Activated naive CD4-positive, alpha-beta T cell treated with anti-CD3 and anti-CD28 coated beads, Interleukin-2, amount 10 ng/mL, durations not matched to agents 7 days and 5 days (primary cell): ENCODE measurements at regions not wholly inside any gene's neighbourhood (a gene's known extent, or its start where the extent isn't known, plus 50 kb on each side); places are given as distances from the start of the nearest gene placed in this dataset.

Experiments
- CTCF ChIA-PET: fragments of 350-600 bp; sonication (Branson Sonifier 250); formaldehyde crosslinking; loops from one replicate; lab custom pipeline; 2021; ENCODE audit warnings: antibody characterized with exemption; lab: Charles Lee
- DNase-seq: peaks from one replicate; pipeline ENCODE4 v3.0.0-alpha.2; 2020
- H3K27ac Mint-ChIP-seq: one replicate; pipeline ENCODE4 v1.8.0; 2021; ENCODE audit warnings: mild to moderate bottlenecking, moderate library complexity, mixed read lengths
- H3K27me3 Mint-ChIP-seq: one replicate; pipeline ENCODE4 v1.8.0; 2021; ENCODE audit warnings: mild to moderate bottlenecking, mixed read lengths
- H3K36me3 Mint-ChIP-seq: one replicate; pipeline ENCODE4 v1.8.0; 2021; ENCODE audit warnings: mixed read lengths
- H3K4me1 Mint-ChIP-seq: one replicate; pipeline ENCODE4 v1.8.0; 2021; ENCODE audit warnings: mixed read lengths
- H3K4me3 Mint-ChIP-seq: one replicate; pipeline ENCODE4 v1.8.0; 2021; ENCODE audit warnings: mild to moderate bottlenecking, moderate library complexity, mixed read lengths
- H3K9me3 Mint-ChIP-seq: one replicate; pipeline ENCODE4 v1.8.0; 2021; ENCODE audit warnings: mixed read lengths

DNA sequence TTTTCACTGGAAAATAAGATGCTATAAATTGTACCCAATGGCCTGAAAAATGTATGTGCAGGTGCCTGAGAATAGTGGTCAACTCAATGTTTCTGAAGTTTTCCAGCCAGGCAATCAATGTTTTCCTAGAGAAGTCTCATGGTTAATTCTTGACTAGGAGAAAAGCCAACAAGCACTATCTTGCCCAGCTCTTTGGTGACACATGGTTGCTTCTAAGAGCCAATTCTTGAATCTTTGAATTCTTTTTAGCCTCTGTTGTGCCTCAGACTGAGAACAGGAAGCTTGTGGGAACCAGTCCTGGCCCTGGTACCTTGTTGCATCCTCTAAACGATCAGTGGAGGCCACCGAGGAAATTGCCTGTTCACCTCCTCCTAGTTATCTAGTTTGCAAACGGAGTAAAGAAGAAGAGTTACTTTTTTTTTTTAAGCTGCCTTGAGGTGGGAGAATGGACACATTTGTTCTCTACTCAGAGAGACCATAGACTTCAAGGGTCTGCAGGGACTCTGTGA, 144.0 kb upstream of the MKLN1 start:
- H3K36me3 Mint-ChIP-seq: no peaks in the 10 kb centered on the region
- no peaks in the 10 kb centered on the region for H3K27me3 Mint-ChIP-seq
- H3K4me3 Mint-ChIP-seq: no peak overlapping the region
- H3K4me1 Mint-ChIP-seq: peaks cover 33% of the 10 kb centered on the region
- peaks cover 3% of the 10 kb centered on the region for H3K9me3 Mint-ChIP-seq
- H3K27ac Mint-ChIP-seq: peak overlapping the region; percentile 10
- peak; percentile 59 for DNase-seq
- CTCF ChIA-PET: interaction anchor here (1.0 kb wide), 1 partner anchor 11 kb away, joined by 3 read pairs; no protein-coding TSS in a partner anchor

DNA sequence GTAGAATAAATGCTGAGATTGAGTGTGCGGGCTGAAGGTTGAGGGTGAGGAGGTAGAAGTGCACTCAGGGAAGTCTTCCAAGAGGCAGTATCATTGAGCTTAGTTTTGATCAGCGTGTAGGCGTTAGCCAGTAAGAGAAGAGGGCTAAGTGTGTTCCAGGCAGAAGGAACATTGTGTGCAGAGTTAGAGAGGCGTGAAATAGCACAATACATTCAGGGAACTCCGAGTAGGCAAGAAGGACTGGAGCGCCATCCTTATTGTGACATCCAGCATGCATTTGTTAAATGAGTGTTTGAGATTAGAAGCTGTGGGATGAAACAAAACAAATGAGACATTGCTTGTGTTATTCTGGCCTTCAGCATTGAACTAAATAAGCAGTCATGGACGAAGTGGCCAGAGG, 140.9 kb upstream of the MKLN1 start:
- DNase-seq: no peak
- peaks cover 48% of the 10 kb centered on the region for H3K4me1 Mint-ChIP-seq
- CTCF ChIA-PET: interaction anchor here (0.6 kb wide), 1 partner anchor 470 kb away, joined by 3 read pairs; no protein-coding TSS in a partner anchor
- no peaks in the 10 kb centered on the region for H3K36me3 Mint-ChIP-seq
- peaks cover 3% of the 10 kb centered on the region for H3K9me3 Mint-ChIP-seq
- H3K27ac Mint-ChIP-seq: no peak overlapping the region
- no peaks in the 10 kb centered on the region for H3K27me3 Mint-ChIP-seq
- H3K4me3 Mint-ChIP-seq: no peak overlapping the region

DNA sequence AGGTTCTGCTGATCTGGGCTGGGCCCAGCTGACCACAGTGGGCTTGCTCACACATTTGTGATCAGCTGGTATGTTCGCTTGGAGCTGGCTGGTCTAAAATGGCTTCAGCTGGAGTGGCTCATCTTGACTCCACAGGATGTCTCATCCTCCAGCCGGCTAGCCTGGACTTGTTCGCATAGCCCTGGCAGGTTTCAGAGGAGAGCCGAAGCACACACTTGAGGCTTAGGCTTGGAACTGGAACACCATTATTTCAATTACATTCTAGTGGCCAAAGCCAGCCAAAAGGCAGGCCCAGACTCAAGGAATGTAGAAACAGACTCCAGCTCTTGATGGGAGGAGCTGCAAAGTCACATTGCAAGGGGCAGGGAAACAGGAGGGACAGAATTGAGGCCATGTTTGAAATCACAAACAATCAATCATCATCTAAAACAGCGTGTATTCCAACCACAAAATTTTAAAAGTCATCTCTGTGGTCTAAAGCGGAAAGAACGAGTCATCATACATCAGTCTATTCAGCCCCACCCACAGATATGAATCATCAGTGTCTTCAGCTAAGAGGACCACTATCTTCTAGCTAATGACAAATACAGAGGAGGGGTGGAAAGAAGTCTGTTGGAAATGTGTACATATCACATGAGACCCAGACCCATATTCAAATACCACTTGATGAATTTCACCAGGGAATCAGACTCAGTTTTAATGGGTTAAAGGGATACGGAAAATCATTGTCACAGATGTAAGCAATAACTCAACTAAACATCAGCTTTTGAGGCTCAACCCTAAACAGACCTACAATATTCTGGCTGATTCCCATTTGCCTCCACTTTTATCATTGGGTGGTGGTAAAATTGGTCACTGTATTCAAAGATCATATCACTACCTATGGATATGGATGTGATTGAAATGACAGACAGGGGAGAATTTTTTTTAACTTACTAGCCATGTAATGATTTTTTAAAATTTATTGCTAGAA, 139.0 kb upstream of the MKLN1 start:
- Mint-ChIP-seq H3K4me1 (peaks cover 38% of the 10 kb centered on the region), H3K36me3 (no peaks in the 10 kb centered on the region), H3K4me3 (no peak overlapping the region), H3K27ac (peak overlapping the region; percentile 77), H3K9me3 (no peaks in the 10 kb centered on the region), H3K27me3 (no peaks in the 10 kb centered on the region)
- DNase-seq: peak; percentile 55
- CTCF ChIA-PET: interaction anchor here (1.0 kb wide), 2 partner anchors 48 to 114 kb away, joined by 3 read pairs; no protein-coding TSS in a partner anchor

DNA sequence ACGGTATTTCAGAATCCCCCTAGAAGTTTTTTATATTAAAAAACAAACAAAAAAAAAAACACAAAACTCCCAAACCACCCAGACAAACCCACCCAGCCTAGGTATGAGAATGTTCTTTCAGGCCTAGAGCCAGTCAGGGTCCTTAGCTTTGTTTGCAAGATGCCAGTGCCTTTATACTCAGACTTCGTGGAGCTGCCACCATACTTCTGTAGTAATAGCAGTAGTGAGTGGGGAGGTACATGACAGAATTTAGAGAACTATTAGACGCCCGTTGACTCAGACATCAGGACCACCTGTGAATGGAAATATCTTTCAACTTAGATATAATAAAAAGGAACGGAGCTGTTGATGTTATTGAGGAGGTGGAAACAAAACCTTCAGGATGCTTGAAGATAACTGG, 138.2 kb upstream of the MKLN1 start:
- Mint-ChIP-seq H3K36me3 (no peaks in the 10 kb centered on the region), H3K27ac (no peak overlapping the region), H3K27me3 (peaks cover 3% of the 10 kb centered on the region), H3K4me3 (no peak overlapping the region), H3K4me1 (peaks cover 30% of the 10 kb centered on the region), H3K9me3 (no peaks in the 10 kb centered on the region)
- DNase-seq: no peak
- CTCF ChIA-PET: interaction anchor here (0.9 to 1.0 kb wide), 2 partner anchors 47 to 105 kb away, joined by 3 read pairs; no protein-coding TSS in a partner anchor

DNA sequence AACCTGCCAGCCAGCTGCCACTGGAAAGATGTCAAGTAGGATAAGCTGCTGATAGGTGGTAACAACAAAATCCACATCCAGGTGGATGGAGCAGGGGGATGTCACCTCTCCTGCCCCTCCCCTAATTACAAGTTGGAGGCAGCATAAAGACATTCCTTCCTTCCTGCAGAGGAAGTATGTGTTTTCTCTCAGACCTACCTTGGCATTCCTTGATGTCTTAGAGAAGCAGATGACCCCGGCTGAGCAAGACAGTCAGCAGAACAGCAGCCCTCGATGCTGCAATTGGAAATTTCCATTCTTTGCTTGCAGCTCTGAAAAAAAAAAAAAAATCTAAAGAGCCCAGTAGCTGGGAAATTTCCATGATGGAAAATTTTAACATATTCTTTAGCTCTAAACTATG, 137.5 kb upstream of the MKLN1 start:
- Mint-ChIP-seq H3K27ac (no peak overlapping the region), H3K9me3 (no peaks in the 10 kb centered on the region), H3K4me1 (peaks cover 27% of the 10 kb centered on the region), H3K4me3 (no peak overlapping the region), H3K36me3 (no peaks in the 10 kb centered on the region), H3K27me3 (peaks cover 3% of the 10 kb centered on the region)
- no peak for DNase-seq
- CTCF ChIA-PET: interaction anchor here (0.9 kb wide), 1 partner anchor 105 kb away, joined by 3 read pairs; no protein-coding TSS in a partner anchor

DNA sequence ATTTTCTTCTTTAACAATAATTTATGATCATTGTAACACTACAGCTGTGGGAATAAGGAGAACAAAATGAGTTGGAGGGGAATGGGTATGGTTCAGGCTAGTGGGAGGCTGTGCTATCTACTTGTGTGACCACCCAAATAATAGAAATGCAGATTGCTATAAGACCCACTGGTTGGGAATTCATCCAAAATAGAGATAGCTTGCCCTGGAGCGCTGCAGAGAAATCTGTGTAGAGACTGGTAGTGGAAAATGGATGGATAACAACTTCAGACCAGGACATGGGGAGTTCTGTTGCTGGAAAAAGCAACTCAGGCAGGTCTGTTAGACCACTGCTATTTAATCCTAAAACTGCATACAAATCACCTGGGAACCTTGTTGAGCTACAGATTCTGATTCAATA, 137.1 kb upstream of the MKLN1 start:
- no peak for DNase-seq
- peaks cover 27% of the 10 kb centered on the region for H3K4me1 Mint-ChIP-seq
- H3K27me3 Mint-ChIP-seq: peaks cover 3% of the 10 kb centered on the region
- no peaks in the 10 kb centered on the region for H3K36me3 Mint-ChIP-seq
- no peak overlapping the region for H3K27ac Mint-ChIP-seq
- H3K4me3 Mint-ChIP-seq: no peak overlapping the region
- CTCF ChIA-PET: interaction anchor here (0.9 kb wide), 1 partner anchor 104 kb away, joined by 3 read pairs; no protein-coding TSS in a partner anchor
- H3K9me3 Mint-ChIP-seq: no peaks in the 10 kb centered on the region

DNA sequence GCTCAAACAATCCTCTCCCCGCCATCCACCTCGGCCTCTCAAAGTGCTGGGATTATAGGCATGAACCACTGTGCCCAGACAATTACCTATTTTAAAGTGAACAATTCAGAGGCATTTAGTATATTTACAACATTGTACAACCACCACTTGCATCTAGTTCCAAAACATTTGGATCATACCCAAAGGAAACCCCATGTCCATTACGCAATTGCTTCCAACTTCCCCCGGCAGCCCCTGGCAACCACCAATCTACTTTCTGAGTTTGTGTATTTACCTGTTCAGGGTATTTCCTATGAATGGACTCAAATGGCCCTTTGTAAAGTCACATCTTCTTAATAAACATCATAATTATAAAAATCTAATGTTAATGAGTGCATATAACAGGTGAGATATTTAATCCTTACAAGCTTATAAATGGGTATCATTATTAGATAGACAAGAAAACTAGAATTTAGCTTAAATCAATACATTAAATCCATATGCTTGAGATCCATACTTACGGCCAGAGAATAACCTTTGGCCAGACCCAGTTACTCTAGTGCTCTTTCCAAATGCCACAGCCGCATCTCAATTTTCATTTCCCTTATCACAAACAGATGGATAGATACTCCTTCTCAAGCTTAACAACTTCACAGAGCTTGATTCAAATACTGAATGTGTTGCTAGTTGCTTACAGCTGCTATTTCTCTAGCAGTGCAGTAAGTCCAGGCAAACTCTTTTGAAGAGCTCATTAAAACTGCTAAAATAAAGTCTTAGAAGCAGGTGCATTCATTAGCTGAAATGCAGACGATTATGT, 133.4 kb upstream of the MKLN1 start:
- Mint-ChIP-seq H3K9me3 (no peaks in the 10 kb centered on the region), H3K27ac (no peak overlapping the region), H3K27me3 (peaks cover 3% of the 10 kb centered on the region), H3K4me3 (no peak overlapping the region), H3K4me1 (peaks cover 9% of the 10 kb centered on the region), H3K36me3 (no peaks in the 10 kb centered on the region)
- DNase-seq: no peak
- CTCF ChIA-PET: interaction anchor here (0.9 kb wide), 1 partner anchor 10 kb away, joined by 3 read pairs; no protein-coding TSS in a partner anchor

DNA sequence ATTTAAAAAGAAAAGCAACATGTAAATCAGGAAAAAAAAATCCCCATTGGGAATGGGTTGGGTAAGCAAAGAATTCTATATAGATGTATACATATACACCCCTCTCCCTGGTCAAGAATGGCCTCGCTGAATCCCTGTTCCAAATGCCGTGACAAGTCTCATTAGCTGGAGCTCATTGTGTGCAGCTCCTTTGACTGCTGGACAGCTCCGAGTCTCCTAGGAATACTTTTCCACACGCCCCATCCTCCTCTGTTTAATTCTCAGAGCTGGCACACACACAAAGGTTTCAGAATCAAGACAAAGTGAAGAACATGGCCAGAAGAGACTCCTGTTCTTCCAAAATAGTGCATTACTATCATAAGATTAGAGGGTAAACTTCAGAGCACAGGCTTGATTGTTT, 130.9 kb upstream of the MKLN1 start:
- no peaks in the 10 kb centered on the region for H3K36me3 Mint-ChIP-seq
- no peaks in the 10 kb centered on the region for H3K4me1 Mint-ChIP-seq
- H3K27ac Mint-ChIP-seq: no peak overlapping the region
- no peaks in the 10 kb centered on the region for H3K9me3 Mint-ChIP-seq
- H3K4me3 Mint-ChIP-seq: no peak overlapping the region
- peaks cover 3% of the 10 kb centered on the region for H3K27me3 Mint-ChIP-seq
- no peak for DNase-seq
- CTCF ChIA-PET: interaction anchor here (1.1 kb wide), 1 partner anchor 106 kb away, joined by 3 read pairs; no protein-coding TSS in a partner anchor

DNA sequence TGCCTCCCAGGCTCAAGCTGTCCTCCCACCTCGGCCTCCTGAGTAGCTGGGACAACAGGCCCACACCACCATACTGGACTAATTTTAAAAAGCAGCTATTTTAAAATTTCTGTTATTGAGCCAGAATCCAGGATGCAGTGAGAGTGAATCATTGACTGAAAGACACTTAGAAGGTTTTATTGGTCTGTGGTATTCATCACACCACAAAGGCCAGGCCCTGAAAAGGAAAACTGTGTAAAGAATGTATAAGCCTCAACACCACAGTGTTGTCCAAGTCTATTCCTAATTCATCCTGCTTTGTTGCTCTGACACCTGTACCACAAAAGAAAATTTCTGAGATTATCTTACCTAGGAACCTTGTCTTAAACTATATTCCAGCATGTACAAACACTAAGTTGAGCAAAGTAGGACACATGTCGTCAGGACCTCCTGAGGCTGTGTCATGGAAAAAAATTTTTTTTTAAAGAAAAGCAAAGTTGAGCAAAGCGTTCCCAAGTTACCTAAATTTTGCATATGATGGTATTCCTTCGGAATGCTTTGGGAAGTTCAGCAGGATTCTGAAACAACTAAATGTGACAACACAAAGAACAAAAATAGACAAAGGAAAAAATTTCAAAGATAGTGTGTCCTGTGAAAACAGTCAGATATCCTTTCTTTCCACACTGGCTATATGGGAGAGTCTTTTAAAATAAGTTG, 129.6 kb upstream of the MKLN1 start:
- H3K36me3 Mint-ChIP-seq: no peaks in the 10 kb centered on the region

DNA sequence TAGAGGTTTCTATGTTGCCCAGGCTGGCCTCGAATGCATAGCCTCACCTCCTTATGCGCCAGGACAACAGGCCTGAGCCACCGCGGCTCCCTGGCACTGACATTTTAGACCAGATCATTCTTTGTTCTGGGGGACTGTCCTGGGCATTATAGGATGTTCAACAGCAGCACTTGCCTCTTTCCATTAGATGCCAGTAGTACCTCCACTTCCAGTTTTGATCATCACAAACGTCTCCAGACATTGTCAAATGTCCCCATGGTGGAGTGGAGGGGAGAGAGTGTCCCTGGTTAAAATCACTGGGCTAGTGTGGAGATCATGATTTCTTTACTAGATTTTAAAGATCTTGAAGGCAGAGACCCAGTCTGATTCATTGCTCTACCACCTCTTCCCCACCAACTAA, 125.2 kb upstream of the MKLN1 start:
- no peaks in the 10 kb centered on the region for H3K36me3 Mint-ChIP-seq
- H3K27ac Mint-ChIP-seq: no peak overlapping the region
- no peak overlapping the region for H3K4me3 Mint-ChIP-seq
- H3K4me1 Mint-ChIP-seq: no peaks in the 10 kb centered on the region
- H3K27me3 Mint-ChIP-seq: no peaks in the 10 kb centered on the region
- no peaks in the 10 kb centered on the region for H3K9me3 Mint-ChIP-seq
- DNase-seq: no peak
- CTCF ChIA-PET: no interaction called here

More for the DNA sequence above, 129.6 kb upstream of the MKLN1 start:
- DNase-seq: no peak
- Mint-ChIP-seq H3K4me1 (no peaks in the 10 kb centered on the region), H3K4me3 (no peak overlapping the region), H3K9me3 (no peaks in the 10 kb centered on the region), H3K27ac (peak overlapping the region; percentile 24), H3K27me3 (peaks cover 3% of the 10 kb centered on the region)
- CTCF ChIA-PET: no interaction called here

DNA sequence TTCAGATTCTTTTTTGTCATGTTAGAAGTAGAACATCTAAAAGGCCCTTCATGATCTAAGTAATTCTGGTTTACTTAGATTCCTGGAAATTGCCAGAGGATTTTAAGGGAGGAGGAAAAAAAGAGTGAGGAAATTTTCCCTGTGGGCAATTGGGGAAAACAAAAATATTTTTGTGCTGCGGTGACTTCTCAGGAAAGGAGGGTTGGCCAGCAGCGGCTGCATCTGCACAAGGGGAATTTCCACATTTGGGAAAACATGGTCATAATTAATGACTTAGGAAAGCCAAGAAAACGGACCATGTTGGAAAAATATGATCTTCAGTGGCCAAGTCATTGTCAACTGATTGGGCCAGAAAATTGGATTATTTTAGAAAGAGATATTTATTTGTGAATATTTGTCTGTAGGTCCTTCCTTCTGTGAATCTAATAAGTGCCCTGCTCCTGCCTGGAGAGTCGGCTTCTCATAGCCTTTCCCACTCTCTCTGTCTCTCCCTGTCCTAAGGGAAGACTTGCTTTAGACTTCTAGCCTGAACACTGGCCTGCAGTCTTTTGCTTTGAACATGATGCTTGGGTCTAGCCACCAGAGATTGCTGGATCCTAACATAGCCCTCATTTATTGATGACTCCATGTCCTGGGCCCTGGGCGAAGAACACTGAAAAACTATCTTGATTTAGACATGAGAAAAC, 124.2 kb upstream of the MKLN1 start:
- no peaks in the 10 kb centered on the region for H3K36me3 Mint-ChIP-seq

DNA sequence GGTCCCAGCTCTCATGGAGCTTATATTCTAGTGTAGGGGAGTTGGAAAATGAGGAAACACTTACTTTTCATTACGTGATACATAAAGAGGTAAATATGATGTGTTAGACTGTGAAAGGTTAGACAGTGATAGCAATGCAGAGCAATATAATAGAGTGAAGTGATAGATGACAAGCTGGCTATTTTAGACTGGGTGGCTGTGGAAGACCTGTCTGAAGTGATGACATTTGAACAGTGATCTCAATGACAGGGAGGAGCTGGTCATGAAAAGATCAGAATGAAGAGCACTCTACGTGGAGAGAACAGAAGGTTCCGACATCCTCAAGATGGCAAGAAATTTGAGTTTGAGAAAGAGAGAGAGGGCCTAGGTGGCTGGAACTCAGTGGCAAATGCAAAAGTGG, 118.9 kb upstream of the MKLN1 start:
- Mint-ChIP-seq H3K36me3 (no peaks in the 10 kb centered on the region), H3K4me1 (no peaks in the 10 kb centered on the region), H3K9me3 (peaks cover 1% of the 10 kb centered on the region), H3K27me3 (no peaks in the 10 kb centered on the region), H3K27ac (no peak overlapping the region), H3K4me3 (no peak overlapping the region)
- CTCF ChIA-PET: interaction anchor here (1.0 to 1.4 kb wide), 2 partner anchors 44 to 135 kb away, joined by 3 read pairs; no protein-coding TSS in a partner anchor
- no peak for DNase-seq

More for the DNA sequence above, 124.2 kb upstream of the MKLN1 start:
- Mint-ChIP-seq H3K4me3 (no peak overlapping the region), H3K27ac (no peak overlapping the region), H3K9me3 (no peaks in the 10 kb centered on the region), H3K27me3 (no peaks in the 10 kb centered on the region), H3K4me1 (no peaks in the 10 kb centered on the region)
- no peak for DNase-seq
- CTCF ChIA-PET: no interaction called here

DNA sequence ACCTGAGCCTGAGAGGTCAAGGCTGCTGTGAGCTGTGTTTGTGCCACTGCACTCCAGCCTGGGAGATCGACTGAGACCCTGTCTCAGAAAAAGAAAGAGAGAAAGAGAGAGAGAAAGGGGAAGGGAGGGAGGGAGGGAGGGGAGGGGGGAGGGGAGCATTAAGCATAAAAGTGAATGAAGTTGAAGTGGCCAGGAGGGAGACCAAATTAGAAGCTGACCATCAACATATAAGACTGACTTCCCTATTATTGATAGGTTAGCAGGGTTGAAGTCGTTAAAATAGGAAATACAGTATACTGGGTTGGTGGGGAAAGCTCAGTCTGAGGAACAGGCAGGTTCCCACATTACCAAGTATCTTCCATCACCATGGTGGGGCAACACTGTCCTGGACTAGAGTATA, 117.1 kb upstream of the MKLN1 start:
- no peak overlapping the region for H3K27ac Mint-ChIP-seq
- H3K27me3 Mint-ChIP-seq: no peaks in the 10 kb centered on the region
- CTCF ChIA-PET: no interaction called here
- peaks cover 1% of the 10 kb centered on the region for H3K9me3 Mint-ChIP-seq
- no peak for DNase-seq
- no peaks in the 10 kb centered on the region for H3K36me3 Mint-ChIP-seq
- no peaks in the 10 kb centered on the region for H3K4me1 Mint-ChIP-seq
- no peak overlapping the region for H3K4me3 Mint-ChIP-seq
